ENCODE measurements at regions not wholly inside any gene's neighbourhood (a gene's known extent, or its start where the extent isn't known, plus 50 kb on each side); places are given as distances from the start of the nearest gene placed in this dataset.

- no peaks in the 10 kb centered on the region for H3K36me3 Mint-ChIP-seq (ENCODE audit: unreplicated experiment)
- peaks cover 22% of the 10 kb centered on the region for H3K4me1 Mint-ChIP-seq (ENCODE audit: low read depth, unreplicated experiment)
- no peak for DNase-seq
- no peaks in the 10 kb centered on the region for H3K27me3 Mint-ChIP-seq (ENCODE audit: unreplicated experiment)
- TF ChIP-seq CTCF (IDR thresholded peaks at IDR 0.05; ENCODE audit: partially characterized antibody, unreplicated experiment): no peak
- no peak overlapping the region for H3K4me3 Mint-ChIP-seq (ENCODE audit: unreplicated experiment)
- peaks cover 4% of the 10 kb centered on the region for H3K9me3 Mint-ChIP-seq (ENCODE audit: unreplicated experiment)
- H3K27ac Mint-ChIP-seq (ENCODE audit: unreplicated experiment): no peak overlapping the region
Measured at GRCh38 chr5:124806026-124806372, 59.6 kb upstream of the ZNF608 start.

GRCh38 chr5:124806373-124807077, 60.1 kb upstream of the ZNF608 start:
- no peak overlapping the region for H3K4me3 Mint-ChIP-seq (ENCODE audit: unreplicated experiment)
- H3K27ac Mint-ChIP-seq (ENCODE audit: unreplicated experiment): no peak overlapping the region
- no peaks in the 10 kb centered on the region for H3K36me3 Mint-ChIP-seq (ENCODE audit: unreplicated experiment)
- peaks cover 4% of the 10 kb centered on the region for H3K9me3 Mint-ChIP-seq (ENCODE audit: unreplicated experiment)
- H3K27me3 Mint-ChIP-seq (ENCODE audit: unreplicated experiment): no peaks in the 10 kb centered on the region
- TF ChIP-seq CTCF (IDR thresholded peaks at IDR 0.05; ENCODE audit: partially characterized antibody, unreplicated experiment): no peak
- peaks cover 17% of the 10 kb centered on the region for H3K4me1 Mint-ChIP-seq (ENCODE audit: low read depth, unreplicated experiment)
- peak; percentile 48 for DNase-seq

GRCh38 chr5:124808842-124809268, 62.4 kb upstream of the ZNF608 start:
- Mint-ChIP-seq H3K9me3 (ENCODE audit: unreplicated experiment) (peaks cover 3% of the 10 kb centered on the region), H3K27me3 (ENCODE audit: unreplicated experiment) (no peaks in the 10 kb centered on the region), H3K27ac (ENCODE audit: unreplicated experiment) (no peak overlapping the region)

GRCh38 chr5:124810396-124811006, 64.1 kb upstream of the ZNF608 start:
- Mint-ChIP-seq H3K4me1 (ENCODE audit: low read depth, unreplicated experiment) (peaks cover 8% of the 10 kb centered on the region), H3K27me3 (ENCODE audit: unreplicated experiment) (no peaks in the 10 kb centered on the region), H3K9me3 (ENCODE audit: unreplicated experiment) (peaks cover 2% of the 10 kb centered on the region), H3K4me3 (ENCODE audit: unreplicated experiment) (no peak overlapping the region), H3K27ac (ENCODE audit: unreplicated experiment) (no peak overlapping the region), H3K36me3 (ENCODE audit: unreplicated experiment) (no peaks in the 10 kb centered on the region)
- TF ChIP-seq CTCF (IDR thresholded peaks at IDR 0.05; ENCODE audit: partially characterized antibody, unreplicated experiment): no peak
- DNase-seq: no peak

More at GRCh38 chr5:124808842-124809268, 62.4 kb upstream of the ZNF608 start:
- H3K4me1 Mint-ChIP-seq (ENCODE audit: low read depth, unreplicated experiment): peaks cover 8% of the 10 kb centered on the region
- no peak for DNase-seq
- TF ChIP-seq CTCF (IDR thresholded peaks at IDR 0.05; ENCODE audit: partially characterized antibody, unreplicated experiment): no peak
- no peaks in the 10 kb centered on the region for H3K36me3 Mint-ChIP-seq (ENCODE audit: unreplicated experiment)
- H3K4me3 Mint-ChIP-seq (ENCODE audit: unreplicated experiment): no peak overlapping the region

- H3K9me3 Mint-ChIP-seq (ENCODE audit: unreplicated experiment): peaks cover 2% of the 10 kb centered on the region
- no peaks in the 10 kb centered on the region for H3K27me3 Mint-ChIP-seq (ENCODE audit: unreplicated experiment)
- no peaks in the 10 kb centered on the region for H3K36me3 Mint-ChIP-seq (ENCODE audit: unreplicated experiment)
- peak overlapping the region; percentile 70 for H3K27ac Mint-ChIP-seq (ENCODE audit: unreplicated experiment)
- peaks cover 3% of the 10 kb centered on the region for H3K4me1 Mint-ChIP-seq (ENCODE audit: low read depth, unreplicated experiment)
- H3K4me3 Mint-ChIP-seq (ENCODE audit: unreplicated experiment): no peak overlapping the region
- no peak for TF ChIP-seq CTCF (IDR thresholded peaks at IDR 0.05; ENCODE audit: partially characterized antibody, unreplicated experiment)
- DNase-seq: no peak
Measured at GRCh38 chr5:124812771-124813358, 66.4 kb upstream of the ZNF608 start.

Measured in glutamatergic neuron (in vitro differentiated cells).